Skeletal muscle tissue (tissue), 3 donors: ENCODE measurements at regions not wholly inside any gene's neighbourhood (a gene's known extent, or its start where the extent isn't known, plus 50 kb on each side); places are given as distances from the start of the nearest gene placed in this dataset.

ENCODE experiments used
- H3K27ac ChIP-seq: one replicate; pipeline ENCODE4 v1.7.0; 2013; ENCODE audit warnings: mild to moderate bottlenecking, low read depth, low read length, inconsistent platforms
- H3K27me3 ChIP-seq, 3 donors: one replicate each; pipeline ENCODE4 v1.7.0; 2013; ENCODE audit warnings: low read length in 3 of 3; ENCODE audit not compliant: control insufficient read depth in 3 of 3, insufficient read depth in 3 of 3
- H3K36me3 ChIP-seq, 3 donors: one replicate each; pipeline ENCODE4 v1.7.0; 2013; ENCODE audit warnings: low read length in 3 of 3; ENCODE audit not compliant: control insufficient read depth in 3 of 3, insufficient read depth in 3 of 3
- H3K4me1 ChIP-seq, 3 donors: one replicate each; pipeline ENCODE4 v1.7.0; 2013; ENCODE audit warnings: low read length in 3 of 3, mild to moderate bottlenecking in 3 of 3; ENCODE audit not compliant: control insufficient read depth in 3 of 3, insufficient read depth in 3 of 3
- H3K4me3 ChIP-seq, 3 donors: one replicate each; pipeline ENCODE4 v1.7.0; 2013; ENCODE audit warnings: low read length in 3 of 3
- H3K9ac ChIP-seq, 3 donors: one replicate each; pipeline ENCODE4 v1.7.0; 2013; ENCODE audit warnings: low read length in 3 of 3, mild to moderate bottlenecking in 3 of 3, moderate library complexity in 2 of 3, low read depth in 1 of 3
- H3K9me3 ChIP-seq, 3 donors: one replicate each; pipeline ENCODE4 v1.7.0; 2013; ENCODE audit warnings: low read length in 3 of 3; ENCODE audit not compliant: control insufficient read depth in 3 of 3
- donor health status: Osteomylitis.

- Histone ChIP-seq H3K27me3 (no peaks in the 10 kb centered on the region), H3K9me3 (no peaks in the 10 kb centered on the region), H3K36me3 (no peaks in the 10 kb centered on the region), H3K4me3 (no peak overlapping the region), H3K9ac (no peak overlapping the region), H3K4me1 (no peaks in the 10 kb centered on the region), H3K27ac (no peak overlapping the region)
Measured at GRCh38 chr13:34431827-34432581, 510.1 kb upstream of the NBEA start.

- no peaks in the 10 kb centered on the region for H3K36me3 ChIP-seq
- H3K4me3 ChIP-seq = no peak overlapping the region
- no peak overlapping the region for H3K9ac ChIP-seq
- H3K27ac ChIP-seq = no peak overlapping the region
- no peaks in the 10 kb centered on the region for H3K27me3 ChIP-seq
- no peaks in the 10 kb centered on the region for H3K4me1 ChIP-seq
- no peaks in the 10 kb centered on the region for H3K9me3 ChIP-seq
Measured at GRCh38 chr13:34435338-34435737, 506.7 kb upstream of the NBEA start.

GRCh38 chr13:34437873-34438272, 504.2 kb upstream of the NBEA start:
- no peaks in the 10 kb centered on the region for H3K9me3 ChIP-seq
- H3K9ac ChIP-seq = no peak overlapping the region
- H3K4me3 ChIP-seq = no peak overlapping the region
- H3K27me3 ChIP-seq = no peaks in the 10 kb centered on the region
- H3K27ac ChIP-seq = no peak overlapping the region
- H3K36me3 ChIP-seq = no peaks in the 10 kb centered on the region
- H3K4me1 ChIP-seq = no peaks in the 10 kb centered on the region

- H3K4me1 ChIP-seq = no peaks in the 10 kb centered on the region
- H3K4me3 ChIP-seq = no peak overlapping the region
- peaks cover 0 to 2% (median 0%) of the 10 kb centered on the region in 3 donors for H3K9me3 ChIP-seq
- no peak overlapping the region for H3K9ac ChIP-seq
- H3K36me3 ChIP-seq = no peaks in the 10 kb centered on the region
- H3K27me3 ChIP-seq = no peaks in the 10 kb centered on the region
- H3K27ac ChIP-seq = no peak overlapping the region
Measured at GRCh38 chr13:34452831-34453230, 489.2 kb upstream of the NBEA start.

GRCh38 chr13:34458756-34459715, 483.0 kb upstream of the NBEA start:
- Histone ChIP-seq H3K9ac (no peak overlapping the region), H3K27ac (no peak overlapping the region), H3K27me3 (no peaks in the 10 kb centered on the region), H3K9me3 (peaks cover 0 to 2% (median 0%) of the 10 kb centered on the region in 3 donors), H3K36me3 (no peaks in the 10 kb centered on the region), H3K4me3 (no peak overlapping the region), H3K4me1 (peaks cover 0 to 4% (median 0%) of the 10 kb centered on the region in 3 donors)

DNA sequence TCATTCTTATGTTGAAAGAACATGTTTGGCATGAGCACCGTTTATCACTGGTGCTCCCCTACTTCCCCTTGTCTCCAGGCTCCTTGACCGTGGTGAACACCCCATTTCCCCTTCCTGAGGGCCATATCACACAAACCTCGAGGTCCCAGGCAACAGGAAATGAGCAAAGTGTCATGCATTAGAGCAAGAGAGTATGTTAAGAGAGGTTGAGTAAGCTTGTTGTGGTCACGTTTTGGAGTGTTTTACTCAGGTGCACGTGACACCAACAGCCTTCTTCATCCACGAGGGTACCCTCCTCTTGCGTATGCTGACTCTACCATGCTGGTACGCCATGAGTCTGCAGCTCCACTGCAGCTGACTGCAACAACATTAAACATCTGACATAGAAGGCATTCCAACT, 482.2 kb upstream of the NBEA start:
- H3K27ac ChIP-seq = no peak overlapping the region
- H3K27me3 ChIP-seq = no peaks in the 10 kb centered on the region
- no peaks in the 10 kb centered on the region for H3K9me3 ChIP-seq

GRCh38 chr13:34462843-34463242, 479.2 kb upstream of the NBEA start:
- H3K36me3 ChIP-seq = no peaks in the 10 kb centered on the region
- H3K27me3 ChIP-seq = no peaks in the 10 kb centered on the region
- H3K9me3 ChIP-seq = no peaks in the 10 kb centered on the region
- no peak overlapping the region for H3K9ac ChIP-seq
- peaks cover 0 to 4% (median 0%) of the 10 kb centered on the region in 3 donors for H3K4me1 ChIP-seq
- no peak overlapping the region for H3K4me3 ChIP-seq
- no peak overlapping the region for H3K27ac ChIP-seq

More for the DNA sequence above, 482.2 kb upstream of the NBEA start:
- Histone ChIP-seq H3K4me1 (peaks cover 0 to 4% (median 0%) of the 10 kb centered on the region in 3 donors), H3K4me3 (no peak overlapping the region), H3K9ac (no peak overlapping the region), H3K36me3 (no peaks in the 10 kb centered on the region)

DNA sequence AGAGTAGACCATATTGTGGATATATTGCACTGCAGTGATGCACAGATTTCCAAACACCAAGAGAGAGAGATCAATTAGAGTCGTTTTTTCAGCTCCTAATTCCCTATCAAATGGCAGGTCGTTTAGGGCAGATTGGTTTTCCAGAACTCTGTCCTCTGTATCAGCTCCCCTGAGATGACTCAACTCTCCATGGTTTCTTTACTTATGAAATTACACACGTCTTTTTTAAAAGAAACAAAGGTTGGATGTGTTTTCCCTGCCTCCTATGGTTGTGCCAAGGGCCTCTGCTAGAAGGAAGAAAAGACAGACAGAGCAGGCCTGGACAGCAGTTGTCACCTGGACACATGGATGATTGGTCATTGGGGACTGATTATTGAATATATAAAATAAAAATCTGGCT, 478.1 kb upstream of the NBEA start:
- no peaks in the 10 kb centered on the region for H3K27me3 ChIP-seq
- H3K27ac ChIP-seq = no peak overlapping the region
- no peak overlapping the region for H3K4me3 ChIP-seq
- H3K4me1 ChIP-seq = peaks cover 0 to 4% (median 0%) of the 10 kb centered on the region in 3 donors
- no peaks in the 10 kb centered on the region for H3K9me3 ChIP-seq
- H3K9ac ChIP-seq = no peak overlapping the region
- H3K36me3 ChIP-seq = no peaks in the 10 kb centered on the region

- Histone ChIP-seq H3K27ac (no peak overlapping the region), H3K4me1 (no peaks in the 10 kb centered on the region), H3K27me3 (no peaks in the 10 kb centered on the region), H3K4me3 (no peak overlapping the region), H3K36me3 (no peaks in the 10 kb centered on the region), H3K9ac (no peak overlapping the region), H3K9me3 (no peaks in the 10 kb centered on the region)
Measured at GRCh38 chr13:34465423-34465922, 476.6 kb upstream of the NBEA start.

DNA sequence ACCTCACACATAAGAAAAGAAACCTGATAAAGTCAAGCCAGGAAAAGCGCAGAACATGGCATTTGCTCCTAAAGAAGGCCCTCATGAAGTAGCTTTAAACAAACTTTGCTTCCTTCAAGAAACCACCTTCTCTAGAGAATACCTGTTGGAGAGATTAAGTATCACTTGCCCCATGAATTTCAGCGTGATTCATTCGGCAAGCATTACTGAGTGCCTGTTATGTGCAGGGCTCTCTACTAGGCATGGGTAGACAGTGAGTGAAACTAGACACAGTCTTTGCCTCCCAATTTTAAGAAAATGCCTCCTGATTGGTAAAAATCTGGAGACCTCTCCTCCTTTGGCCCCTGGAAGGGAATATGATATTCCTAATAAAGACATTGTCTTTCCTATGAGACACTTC, 475.8 kb upstream of the NBEA start:
- Histone ChIP-seq H3K9me3 (no peaks in the 10 kb centered on the region), H3K4me1 (no peaks in the 10 kb centered on the region), H3K27ac (no peak overlapping the region), H3K27me3 (no peaks in the 10 kb centered on the region), H3K9ac (no peak overlapping the region), H3K4me3 (no peak overlapping the region), H3K36me3 (no peaks in the 10 kb centered on the region)
